ENCODE measurements at regions not wholly inside any gene's neighbourhood (a gene's known extent, or its start where the extent isn't known, plus 50 kb on each side); places are given as distances from the start of the nearest gene placed in this dataset.

DNA sequence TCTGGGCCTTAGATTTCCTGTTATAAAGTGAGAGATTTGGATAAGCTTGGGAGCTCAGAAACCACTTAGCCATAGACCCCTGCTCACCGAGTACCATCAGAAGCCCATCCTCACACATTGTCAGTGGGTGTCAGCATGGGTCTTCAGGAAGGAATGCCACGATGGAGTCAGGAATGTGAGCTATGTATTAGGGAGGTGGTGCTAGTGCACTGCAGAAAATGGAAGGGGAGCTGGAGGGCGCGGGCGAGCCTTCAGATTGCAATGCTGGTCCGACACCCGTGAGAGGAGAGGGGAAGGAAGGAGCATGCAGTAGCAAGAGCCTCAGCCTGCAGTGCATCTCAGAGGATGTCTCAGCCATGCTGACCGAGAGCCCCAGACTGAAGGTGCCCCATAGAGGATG lies 294.5 kb downstream of the FOXL1 start:
- H3K9me3 Mint-ChIP-seq: peaks cover 0 to 5% (median 2%) of the 10 kb centered on the region in 5 donors
- no peak overlapping the region for H3K27ac ChIP-seq (ENCODE audit: low read depth, low read length)
- peaks cover 9 to 16% of the 10 kb centered on the region in 2 donors for H3K27me3 Mint-ChIP-seq
- DNase-seq: no peak
- no peaks in the 10 kb centered on the region for H3K4me1 Mint-ChIP-seq
- H3K27ac Mint-ChIP-seq: no peak overlapping the region
- no peak overlapping the region for H3K4me3 Mint-ChIP-seq
- no peaks in the 10 kb centered on the region for H3K27me3 ChIP-seq (ENCODE audit: insufficient read depth, low read length, poor library complexity, severe bottlenecking)
- H3K4me3 ChIP-seq (ENCODE audit: low read length): no peak overlapping the region
- no peaks in the 10 kb centered on the region for H3K36me3 ChIP-seq (ENCODE audit: insufficient read depth, low read length)
- CTCF ChIA-PET: no interaction called here
- no peaks in the 10 kb centered on the region for H3K9me3 ChIP-seq (ENCODE audit: low read length)
- no peaks in the 10 kb centered on the region for H3K36me3 Mint-ChIP-seq
- no peaks in the 10 kb centered on the region for H3K4me1 ChIP-seq (ENCODE audit: insufficient read depth, low read length)
- POLR2A ChIA-PET: no interaction called here

DNA sequence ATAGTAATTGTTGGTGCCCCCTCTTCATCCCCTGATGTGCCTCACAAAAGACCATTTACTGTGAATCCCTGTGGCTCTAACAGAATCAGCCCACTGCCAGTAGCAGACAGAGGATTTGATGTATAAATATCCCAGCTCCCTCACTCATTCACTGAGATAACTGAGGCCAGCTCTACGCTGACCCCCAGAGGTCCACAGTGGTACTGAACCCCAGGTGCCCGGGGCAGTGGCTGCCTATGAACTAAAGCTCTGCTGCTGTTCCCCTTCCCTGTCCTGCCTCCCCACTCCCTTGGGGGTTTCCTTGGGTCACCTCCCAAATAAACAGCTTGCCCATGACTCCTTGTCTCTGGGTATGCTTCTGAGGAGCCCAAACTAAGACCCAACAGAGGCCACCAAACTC lies 295.8 kb downstream of the FOXL1 start:
- DNase-seq: no peak
- Mint-ChIP-seq H3K9me3 (peaks cover 0 to 5% (median 2%) of the 10 kb centered on the region in 5 donors), H3K27me3 (peaks cover 13 to 27% of the 10 kb centered on the region in 2 donors), H3K4me3 (no peak overlapping the region), H3K4me1 (no peaks in the 10 kb centered on the region), H3K27ac (no peak overlapping the region), H3K36me3 (no peaks in the 10 kb centered on the region)
- Histone ChIP-seq H3K27ac (ENCODE audit: low read depth, low read length) (no peak overlapping the region), H3K9me3 (ENCODE audit: low read length) (no peaks in the 10 kb centered on the region), H3K36me3 (ENCODE audit: insufficient read depth, low read length) (no peaks in the 10 kb centered on the region), H3K4me1 (ENCODE audit: insufficient read depth, low read length) (no peaks in the 10 kb centered on the region), H3K27me3 (ENCODE audit: insufficient read depth, low read length, poor library complexity, severe bottlenecking) (peaks cover 8% of the 10 kb centered on the region), H3K4me3 (ENCODE audit: low read length) (no peak overlapping the region)
- ChIA-PET CTCF (no interaction called here), POLR2A (no interaction called here)

DNA sequence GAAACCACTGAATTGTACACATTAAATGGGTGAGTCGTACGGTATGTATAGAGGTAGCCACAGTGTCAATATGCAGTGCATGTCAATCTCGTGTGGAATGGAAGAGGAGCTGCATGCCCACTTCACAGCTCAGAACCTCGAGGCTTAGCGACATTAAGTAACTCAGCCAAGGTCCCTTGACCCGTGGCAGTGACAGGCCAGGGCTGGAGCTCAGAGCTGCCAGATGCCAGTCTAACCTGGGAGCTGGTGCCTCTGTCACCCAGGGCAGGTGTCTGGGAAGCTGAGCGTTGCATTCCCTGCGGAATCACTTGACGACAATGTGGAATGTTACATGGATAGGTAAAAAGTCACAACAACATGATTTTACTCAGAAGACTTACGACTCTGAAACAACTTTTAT lies 298.1 kb downstream of the FOXL1 start:
- no peak overlapping the region for H3K27ac ChIP-seq (ENCODE audit: low read depth, low read length)
- H3K4me1 Mint-ChIP-seq: no peaks in the 10 kb centered on the region
- H3K4me1 ChIP-seq (ENCODE audit: insufficient read depth, low read length): no peaks in the 10 kb centered on the region
- CTCF ChIA-PET: no interaction called here
- peaks cover 24 to 47% of the 10 kb centered on the region in 2 donors for H3K27me3 Mint-ChIP-seq
- H3K36me3 Mint-ChIP-seq: no peaks in the 10 kb centered on the region
- H3K9me3 ChIP-seq (ENCODE audit: low read length): no peaks in the 10 kb centered on the region
- no peak overlapping the region for H3K4me3 ChIP-seq (ENCODE audit: low read length)
- H3K27me3 ChIP-seq (ENCODE audit: insufficient read depth, low read length, poor library complexity, severe bottlenecking): peaks cover 10% of the 10 kb centered on the region
- H3K4me3 Mint-ChIP-seq: no peak overlapping the region
- DNase-seq: no peak
- peaks cover 0 to 5% (median 2%) of the 10 kb centered on the region in 5 donors for H3K9me3 Mint-ChIP-seq
- POLR2A ChIA-PET: no interaction called here
- no peaks in the 10 kb centered on the region for H3K36me3 ChIP-seq (ENCODE audit: insufficient read depth, low read length)
- H3K27ac Mint-ChIP-seq: peak overlapping the region in 1 of 8 donors; percentile 5

DNA sequence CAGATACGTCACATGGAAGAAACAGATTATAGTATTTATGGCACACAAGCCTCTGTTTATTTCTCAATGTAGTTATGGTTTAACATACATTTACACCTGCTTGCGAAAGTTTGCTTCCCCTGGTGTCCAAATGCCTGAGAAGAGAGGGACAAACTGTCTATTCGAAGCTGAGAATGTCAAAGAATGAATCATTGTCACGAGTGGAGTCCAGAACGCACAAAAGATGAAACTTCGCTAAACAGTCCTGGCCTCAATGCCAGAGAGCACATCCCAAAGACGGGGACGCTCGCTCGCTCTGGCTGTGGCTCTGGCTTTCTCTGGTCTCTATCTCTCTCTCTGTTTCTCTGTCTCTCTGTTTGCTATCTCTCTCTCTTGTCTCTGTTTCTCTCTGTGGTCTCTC lies 298.8 kb downstream of the FOXL1 start:
- no peak overlapping the region for H3K27ac ChIP-seq (ENCODE audit: low read depth, low read length)
- H3K27me3 Mint-ChIP-seq: peaks cover 25 to 51% of the 10 kb centered on the region in 2 donors
- CTCF ChIA-PET: no interaction called here

DNA sequence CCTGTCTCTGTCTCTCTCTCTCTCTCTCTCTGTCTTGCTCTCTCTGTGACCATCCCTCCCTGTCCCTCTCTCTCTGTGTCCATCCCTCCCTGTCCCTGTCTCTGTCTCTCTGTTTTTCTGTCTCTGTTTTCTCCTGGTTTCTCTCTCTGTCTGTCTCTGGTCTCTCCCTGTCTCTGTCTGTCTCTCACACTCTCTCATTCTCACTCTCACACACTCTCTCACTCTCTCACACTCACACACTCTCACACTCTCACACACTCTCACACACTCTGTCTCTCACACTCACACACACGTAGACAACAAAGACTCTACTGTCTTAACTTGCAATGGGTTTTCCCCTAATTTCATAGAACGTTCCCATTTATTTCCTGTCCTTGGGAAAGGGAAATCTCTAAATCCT lies 299.5 kb downstream of the FOXL1 start:
- H3K27me3 ChIP-seq (ENCODE audit: insufficient read depth, low read length, poor library complexity, severe bottlenecking): peaks cover 10% of the 10 kb centered on the region
- no peaks in the 10 kb centered on the region for H3K4me1 ChIP-seq (ENCODE audit: insufficient read depth, low read length)
- no peak for DNase-seq
- Mint-ChIP-seq H3K9me3 (peaks cover 0 to 5% (median 0%) of the 10 kb centered on the region in 5 donors), H3K4me3 (no peak overlapping the region), H3K27ac (no peak overlapping the region), H3K36me3 (no peaks in the 10 kb centered on the region), H3K4me1 (no peaks in the 10 kb centered on the region), H3K27me3 (peaks cover 28 to 54% of the 10 kb centered on the region in 2 donors)
- CTCF ChIA-PET: no interaction called here
- POLR2A ChIA-PET: no interaction called here
- no peak overlapping the region for H3K27ac ChIP-seq (ENCODE audit: low read depth, low read length)
- no peaks in the 10 kb centered on the region for H3K36me3 ChIP-seq (ENCODE audit: insufficient read depth, low read length)
- no peak overlapping the region for H3K4me3 ChIP-seq (ENCODE audit: low read length)
- H3K9me3 ChIP-seq (ENCODE audit: low read length): no peaks in the 10 kb centered on the region

More for the DNA sequence above, 298.8 kb downstream of the FOXL1 start:
- Histone ChIP-seq H3K36me3 (ENCODE audit: insufficient read depth, low read length) (no peaks in the 10 kb centered on the region), H3K4me3 (ENCODE audit: low read length) (no peak overlapping the region), H3K9me3 (ENCODE audit: low read length) (no peaks in the 10 kb centered on the region), H3K27me3 (ENCODE audit: insufficient read depth, low read length, poor library complexity, severe bottlenecking) (peaks cover 10% of the 10 kb centered on the region), H3K4me1 (ENCODE audit: insufficient read depth, low read length) (no peaks in the 10 kb centered on the region)
- no peak overlapping the region for H3K4me3 Mint-ChIP-seq
- peaks cover 0 to 5% (median 2%) of the 10 kb centered on the region in 5 donors for H3K9me3 Mint-ChIP-seq
- POLR2A ChIA-PET: no interaction called here
- no peak overlapping the region for H3K27ac Mint-ChIP-seq
- H3K36me3 Mint-ChIP-seq: no peaks in the 10 kb centered on the region
- H3K4me1 Mint-ChIP-seq: no peaks in the 10 kb centered on the region
- no peak for DNase-seq

DNA sequence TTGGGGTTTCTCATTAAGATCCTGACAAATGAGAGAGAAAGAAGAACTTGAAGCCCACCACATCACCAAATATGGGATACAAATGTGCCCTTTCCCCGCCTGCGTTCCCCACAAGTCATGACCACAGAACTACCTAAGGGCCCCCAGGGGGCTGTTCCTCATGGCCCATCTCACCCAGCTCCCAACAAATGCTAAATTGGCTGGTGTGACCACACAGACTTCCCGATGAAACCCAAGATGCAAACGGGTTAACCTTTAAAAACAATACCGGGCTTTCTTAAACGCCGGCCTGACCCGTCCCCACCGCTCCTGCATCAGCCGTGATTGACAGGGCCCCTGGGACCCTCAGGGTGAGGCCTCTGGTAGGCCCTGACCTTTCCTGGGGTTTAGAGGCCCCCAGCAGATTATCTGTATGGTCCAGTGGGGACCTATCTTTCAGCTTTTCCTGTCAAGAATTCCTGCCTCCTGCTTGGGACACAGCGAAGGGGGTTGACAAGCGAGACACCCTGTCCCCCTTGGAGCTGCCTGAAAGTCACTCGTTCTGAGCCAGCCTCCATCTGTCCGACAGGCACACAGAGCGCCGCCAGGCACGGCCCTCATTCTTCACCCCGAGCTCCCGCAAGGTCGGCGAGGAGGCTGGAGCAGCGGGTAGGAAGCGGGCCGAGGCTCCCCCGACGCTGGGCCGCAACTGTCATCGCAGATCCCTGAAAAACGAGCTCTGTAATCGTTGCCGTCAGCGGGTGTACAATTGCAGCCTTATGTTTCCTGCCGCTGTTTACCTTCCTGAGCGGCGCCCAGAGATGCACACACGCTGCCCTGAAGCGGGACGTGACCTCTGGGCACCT lies 300.1 kb downstream of the FOXL1 start:
- no peaks in the 10 kb centered on the region for H3K36me3 ChIP-seq (ENCODE audit: insufficient read depth, low read length)
- ChIA-PET POLR2A (no interaction called here), CTCF (no interaction called here)
- Mint-ChIP-seq H3K36me3 (no peaks in the 10 kb centered on the region), H3K9me3 (peaks cover 0 to 5% (median 0%) of the 10 kb centered on the region in 5 donors), H3K27ac (no peak overlapping the region), H3K4me1 (no peaks in the 10 kb centered on the region), H3K27me3 (peaks cover 28 to 58% of the 10 kb centered on the region in 2 donors), H3K4me3 (no peak overlapping the region)
- H3K9me3 ChIP-seq (ENCODE audit: low read length): no peaks in the 10 kb centered on the region
- H3K4me3 ChIP-seq (ENCODE audit: low read length): no peak overlapping the region
- no peak for DNase-seq
- no peaks in the 10 kb centered on the region for H3K4me1 ChIP-seq (ENCODE audit: insufficient read depth, low read length)
- peaks cover 10% of the 10 kb centered on the region for H3K27me3 ChIP-seq (ENCODE audit: insufficient read depth, low read length, poor library complexity, severe bottlenecking)
- H3K27ac ChIP-seq (ENCODE audit: low read depth, low read length): no peak overlapping the region

DNA sequence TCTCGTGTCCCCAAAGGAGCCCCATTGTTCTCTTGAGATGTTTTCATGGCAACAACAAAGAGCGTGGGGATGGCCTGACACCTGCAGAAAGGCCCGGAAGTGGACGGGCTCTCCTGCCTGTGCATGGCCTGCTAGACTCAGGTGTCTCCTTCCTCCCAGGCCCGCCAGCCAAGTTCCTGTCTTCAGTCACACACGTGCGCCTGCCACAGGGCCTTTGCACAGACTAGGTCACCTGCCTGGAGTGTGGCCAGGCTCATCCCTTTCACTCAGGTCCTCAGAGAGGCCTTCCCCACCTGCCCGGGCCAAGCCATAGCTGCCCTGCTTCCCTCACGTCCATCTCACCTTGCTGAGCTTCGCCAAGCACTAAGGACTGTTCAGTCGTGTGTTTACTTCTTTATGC lies 300.9 kb downstream of the FOXL1 start:
- Mint-ChIP-seq H3K36me3 (no peaks in the 10 kb centered on the region), H3K4me3 (no peak overlapping the region), H3K27ac (no peak overlapping the region), H3K4me1 (no peaks in the 10 kb centered on the region), H3K9me3 (peaks cover 0 to 5% (median 0%) of the 10 kb centered on the region in 5 donors), H3K27me3 (peaks cover 30 to 55% of the 10 kb centered on the region in 2 donors)
- no peak for DNase-seq
- ChIA-PET CTCF (no interaction called here), POLR2A (no interaction called here)
- H3K4me3 ChIP-seq (ENCODE audit: low read length): no peak overlapping the region
- no peaks in the 10 kb centered on the region for H3K4me1 ChIP-seq (ENCODE audit: insufficient read depth, low read length)
- H3K27me3 ChIP-seq (ENCODE audit: insufficient read depth, low read length, poor library complexity, severe bottlenecking): peaks cover 10% of the 10 kb centered on the region
- no peaks in the 10 kb centered on the region for H3K9me3 ChIP-seq (ENCODE audit: low read length)
- H3K36me3 ChIP-seq (ENCODE audit: insufficient read depth, low read length): no peaks in the 10 kb centered on the region
- no peak overlapping the region for H3K27ac ChIP-seq (ENCODE audit: low read depth, low read length)

DNA sequence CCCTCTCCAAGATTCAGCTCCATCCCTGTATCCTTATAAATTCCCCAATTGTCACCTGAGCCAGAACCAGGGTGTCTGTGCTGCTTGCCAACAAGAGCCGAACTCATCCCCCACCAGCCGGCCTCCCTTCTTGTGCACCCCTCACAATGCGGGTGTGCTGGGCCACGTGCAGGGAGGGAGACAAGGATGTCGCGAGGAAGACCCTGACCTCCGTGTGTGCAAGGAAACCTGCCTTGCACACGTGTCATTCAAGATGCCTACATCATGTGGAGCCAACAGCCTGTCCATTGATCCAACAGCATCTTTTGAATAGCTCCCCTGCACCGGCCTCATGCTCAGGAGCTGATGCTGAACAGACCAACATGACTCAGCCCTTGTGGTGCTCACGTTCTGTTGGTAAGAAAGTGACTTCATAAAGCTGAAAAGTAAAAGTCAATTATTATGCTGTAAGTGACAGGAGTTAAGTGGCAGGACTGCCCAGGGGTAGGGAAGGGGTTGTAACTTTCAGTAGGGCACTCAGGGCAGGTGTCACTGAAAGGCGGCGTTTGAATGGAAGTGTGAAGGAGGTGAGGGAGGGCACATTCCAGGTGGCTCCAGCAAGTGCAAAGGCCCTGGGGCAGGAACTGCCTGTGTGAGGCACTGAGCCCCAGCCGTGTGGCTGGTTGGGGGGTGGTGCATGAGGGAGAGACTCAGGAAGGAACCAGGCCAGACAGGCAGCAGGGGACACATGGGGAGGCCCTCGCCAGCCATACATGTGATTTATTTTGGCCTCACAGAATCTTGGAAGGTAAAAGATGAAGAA lies 302.2 kb downstream of the FOXL1 start:
- Histone ChIP-seq H3K27me3 (ENCODE audit: insufficient read depth, low read length, poor library complexity, severe bottlenecking) (peaks cover 10% of the 10 kb centered on the region), H3K36me3 (ENCODE audit: insufficient read depth, low read length) (no peaks in the 10 kb centered on the region), H3K27ac (ENCODE audit: low read depth, low read length) (no peak overlapping the region), H3K9me3 (ENCODE audit: low read length) (no peaks in the 10 kb centered on the region), H3K4me3 (ENCODE audit: low read length) (no peak overlapping the region), H3K4me1 (ENCODE audit: insufficient read depth, low read length) (no peaks in the 10 kb centered on the region)
- no peak overlapping the region for H3K4me3 Mint-ChIP-seq
- H3K9me3 Mint-ChIP-seq: peaks cover 0 to 5% (median 0%) of the 10 kb centered on the region in 5 donors
- DNase-seq: no peak
- no peak overlapping the region for H3K27ac Mint-ChIP-seq
- CTCF ChIA-PET: no interaction called here
- H3K27me3 Mint-ChIP-seq: peaks cover 39 to 56% of the 10 kb centered on the region in 2 donors
- POLR2A ChIA-PET: no interaction called here
- no peaks in the 10 kb centered on the region for H3K4me1 Mint-ChIP-seq
- H3K36me3 Mint-ChIP-seq: no peaks in the 10 kb centered on the region
